ENCODE measurements at regions not wholly inside any gene's neighbourhood (a gene's known extent, or its start where the extent isn't known, plus 50 kb on each side); places are given as distances from the start of the nearest gene placed in this dataset.

- Histone ChIP-seq H3K4me3 (ENCODE audit: insufficient read depth, low read length, poor library complexity, severe bottlenecking) (no peak overlapping the region), H3K36me3 (ENCODE audit: low read length) (no peaks in the 10 kb centered on the region), H3K9me3 (ENCODE audit: insufficient read depth, low read length) (no peaks in the 10 kb centered on the region), H3K4me2 (ENCODE audit: low read depth, low read length, poor library complexity, severe bottlenecking) (no peak overlapping the region), H3K9ac (ENCODE audit: low read length) (no peak overlapping the region), H3K9me2 (replicated peaks; ENCODE audit: insufficient read depth, low read length) (no peaks in the 10 kb centered on the region), H2AFZ (ENCODE audit: low read depth, low read length, severe bottlenecking) (no peak overlapping the region), H3K27me3 (ENCODE audit: low read length) (no peaks in the 10 kb centered on the region), H3F3A (ENCODE audit: insufficient read depth) (no peaks in the 10 kb centered on the region), H3K79me2 (ENCODE audit: insufficient read depth, low read length) (no peaks in the 10 kb centered on the region), H4K20me1 (ENCODE audit: low read depth, low read length) (no peaks in the 10 kb centered on the region), H3K27ac (ENCODE audit: low read depth, low read length) (no peak overlapping the region)
- TF ChIP-seq EZH2phosphoT487 (conservative IDR thresholded peaks at IDR 0.05; ENCODE audit: low read length) (no peak), CTCF (IDR thresholded peaks at IDR 0.05; ENCODE audit: insufficient read depth, low read length, poor library complexity, severe bottlenecking) (no peak)
Measured at GRCh38 chr4:54800831-54801530, 143.2 kb downstream of the KIT start.

GRCh38 chr4:54794579-54794978 is 136.8 kb downstream of the KIT start:
- H3K79me2 ChIP-seq (ENCODE audit: insufficient read depth, low read length), result no peaks in the 10 kb centered on the region
- H3K9ac ChIP-seq (ENCODE audit: low read length), result no peak overlapping the region
- TF ChIP-seq CTCF (IDR thresholded peaks at IDR 0.05; ENCODE audit: insufficient read depth, low read length, poor library complexity, severe bottlenecking) (no peak), EZH2phosphoT487 (conservative IDR thresholded peaks at IDR 0.05; ENCODE audit: low read length) (no peak)
- H3F3A ChIP-seq (ENCODE audit: insufficient read depth), result no peaks in the 10 kb centered on the region
- H3K4me3 ChIP-seq (ENCODE audit: insufficient read depth, low read length, poor library complexity, severe bottlenecking), result no peak overlapping the region
- H3K27me3 ChIP-seq (ENCODE audit: low read length), result no peaks in the 10 kb centered on the region
- H4K20me1 ChIP-seq (ENCODE audit: low read depth, low read length), result no peaks in the 10 kb centered on the region
- H3K9me3 ChIP-seq (ENCODE audit: insufficient read depth, low read length), result no peaks in the 10 kb centered on the region
- no peaks in the 10 kb centered on the region for H3K36me3 ChIP-seq (ENCODE audit: low read length)
- no peak overlapping the region for H3K4me2 ChIP-seq (ENCODE audit: low read depth, low read length, poor library complexity, severe bottlenecking)
- no peaks in the 10 kb centered on the region for H3K9me2 ChIP-seq (replicated peaks; ENCODE audit: insufficient read depth, low read length)
- H2AFZ ChIP-seq (ENCODE audit: low read depth, low read length, severe bottlenecking), result no peak overlapping the region
- H3K27ac ChIP-seq (ENCODE audit: low read depth, low read length), result no peak overlapping the region

GRCh38 chr4:54793856-54794422 is 136.2 kb downstream of the KIT start:
- Histone ChIP-seq H3K9me2 (replicated peaks; ENCODE audit: insufficient read depth, low read length) (no peaks in the 10 kb centered on the region), H3K27me3 (ENCODE audit: low read length) (no peaks in the 10 kb centered on the region), H2AFZ (ENCODE audit: low read depth, low read length, severe bottlenecking) (no peak overlapping the region), H3F3A (ENCODE audit: insufficient read depth) (no peaks in the 10 kb centered on the region), H3K9ac (ENCODE audit: low read length) (no peak overlapping the region), H3K9me3 (ENCODE audit: insufficient read depth, low read length) (no peaks in the 10 kb centered on the region), H3K4me3 (ENCODE audit: insufficient read depth, low read length, poor library complexity, severe bottlenecking) (no peak overlapping the region), H3K27ac (ENCODE audit: low read depth, low read length) (no peak overlapping the region), H4K20me1 (ENCODE audit: low read depth, low read length) (no peaks in the 10 kb centered on the region), H3K36me3 (ENCODE audit: low read length) (no peaks in the 10 kb centered on the region), H3K4me2 (ENCODE audit: low read depth, low read length, poor library complexity, severe bottlenecking) (no peak overlapping the region), H3K79me2 (ENCODE audit: insufficient read depth, low read length) (no peaks in the 10 kb centered on the region)
- TF ChIP-seq CTCF (IDR thresholded peaks at IDR 0.05; ENCODE audit: insufficient read depth, low read length, poor library complexity, severe bottlenecking) (no peak), EZH2phosphoT487 (conservative IDR thresholded peaks at IDR 0.05; ENCODE audit: low read length) (no peak)

All from SU-DHL-6 (cell line).